ENCODE measurements at regions not wholly inside any gene's neighbourhood (a gene's known extent, or its start where the extent isn't known, plus 50 kb on each side); places are given as distances from the start of the nearest gene placed in this dataset.

- TF ChIP-seq CBX2 (IDR thresholded peaks at IDR 0.05; ENCODE audit: borderline replicate concordance, low read depth) (no peak), PHF8 (IDR thresholded peaks at IDR 0.05; ENCODE audit: borderline replicate concordance, low read depth) (no peak), EP300 (IDR thresholded peaks at IDR 0.05) (no peak)
These were observed 184.5 kb upstream of the ANKRD28 start for GRCh38 chr3:15982243-15982642.
